GM12878 (cell line): ENCODE measurements at regions not wholly inside any gene's neighbourhood (a gene's known extent, or its start where the extent isn't known, plus 50 kb on each side); places are given as distances from the start of the nearest gene placed in this dataset.

Source experiments
- CEBPZ ChIP-seq: fragments of 150-350 bp; IDR thresholded peaks from 2 replicates; pipeline ENCODE4 v1.6.1; 2016; ENCODE audit warnings: low read depth, low read length
- HDAC6 ChIP-seq: fragments of 200-600 bp; sonication (generic); IDR thresholded peaks from one replicate; pipeline ENCODE4 v1.8.0; 2017; ENCODE audit warnings: antibody characterized with exemption; ENCODE audit not compliant: unreplicated experiment
- HSF1 ChIP-seq: fragments of 150-350 bp; IDR thresholded peaks from 2 replicates; pipeline ENCODE4 v1.6.1; 2014; ENCODE audit warnings: mild to moderate bottlenecking, low read depth, low read length
- TF ChIP-seq, protein P1 (sequence below): fragments of 450-650 bp; conservative IDR thresholded peaks from 2 replicates; pipeline ENCODE4 v1.6.1; 2017; ENCODE audit warnings: mild to moderate bottlenecking, moderate library complexity
- TF ChIP-seq, protein P2 (sequence below): fragments of 450-650 bp; IDR thresholded peaks from 2 replicates; pipeline ENCODE4 v1.6.1; 2014; ENCODE audit warnings: mild to moderate bottlenecking

- TF ChIP-seq, protein P1, sequence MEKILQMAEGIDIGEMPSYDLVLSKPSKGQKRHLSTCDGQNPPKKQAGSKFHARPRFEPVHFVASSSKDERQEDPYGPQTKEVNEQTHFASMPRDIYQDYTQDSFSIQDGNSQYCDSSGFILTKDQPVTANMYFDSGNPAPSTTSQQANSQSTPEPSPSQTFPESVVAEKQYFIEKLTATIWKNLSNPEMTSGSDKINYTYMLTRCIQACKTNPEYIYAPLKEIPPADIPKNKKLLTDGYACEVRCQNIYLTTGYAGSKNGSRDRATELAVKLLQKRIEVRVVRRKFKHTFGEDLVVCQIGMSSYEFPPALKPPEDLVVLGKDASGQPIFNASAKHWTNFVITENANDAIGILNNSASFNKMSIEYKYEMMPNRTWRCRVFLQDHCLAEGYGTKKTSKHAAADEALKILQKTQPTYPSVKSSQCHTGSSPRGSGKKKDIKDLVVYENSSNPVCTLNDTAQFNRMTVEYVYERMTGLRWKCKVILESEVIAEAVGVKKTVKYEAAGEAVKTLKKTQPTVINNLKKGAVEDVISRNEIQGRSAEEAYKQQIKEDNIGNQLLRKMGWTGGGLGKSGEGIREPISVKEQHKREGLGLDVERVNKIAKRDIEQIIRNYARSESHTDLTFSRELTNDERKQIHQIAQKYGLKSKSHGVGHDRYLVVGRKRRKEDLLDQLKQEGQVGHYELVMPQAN, result no peak
- TF ChIP-seq, protein P2, sequence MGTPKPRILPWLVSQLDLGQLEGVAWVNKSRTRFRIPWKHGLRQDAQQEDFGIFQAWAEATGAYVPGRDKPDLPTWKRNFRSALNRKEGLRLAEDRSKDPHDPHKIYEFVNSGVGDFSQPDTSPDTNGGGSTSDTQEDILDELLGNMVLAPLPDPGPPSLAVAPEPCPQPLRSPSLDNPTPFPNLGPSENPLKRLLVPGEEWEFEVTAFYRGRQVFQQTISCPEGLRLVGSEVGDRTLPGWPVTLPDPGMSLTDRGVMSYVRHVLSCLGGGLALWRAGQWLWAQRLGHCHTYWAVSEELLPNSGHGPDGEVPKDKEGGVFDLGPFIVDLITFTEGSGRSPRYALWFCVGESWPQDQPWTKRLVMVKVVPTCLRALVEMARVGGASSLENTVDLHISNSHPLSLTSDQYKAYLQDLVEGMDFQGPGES, result no peak
- TF ChIP-seq HSF1 (no peak), HDAC6 (no peak), CEBPZ (no peak)
These were observed 73.8 kb upstream of the JADE1 start (continued) for GRCh38 chr4:128735714-128736113.
